HG02884 (cell line): ENCODE measurements at regions not wholly inside any gene's neighbourhood (a gene's known extent, or its start where the extent isn't known, plus 50 kb on each side); places are given as distances from the start of the nearest gene placed in this dataset.

Source experiments
- ATAC-seq: cut with Tn5 transposase; IDR thresholded peaks from one replicate; pipeline ENCODE4 v1.9.1; 2021; ENCODE audit warnings: mild to moderate bottlenecking, moderate library complexity; ENCODE audit not compliant: unreplicated experiment

GRCh38 chr17:77320044-77320440, 179.3 kb downstream of the SEC14L1 start:
- ATAC-seq = no peak

- no peak for ATAC-seq
Observed at GRCh38 chr17:77320485-77321256, 179.9 kb downstream of the SEC14L1 start.

GRCh38 chr17:77321649-77322513, 181.1 kb downstream of the SEC14L1 start:
- no peak for ATAC-seq

GRCh38 chr17:77322514-77323412, 182.0 kb downstream of the SEC14L1 start:
- no peak for ATAC-seq

GRCh38 chr17:77323413-77324171, 182.8 kb downstream of the SEC14L1 start:
- ATAC-seq = no peak

- no peak for ATAC-seq
Observed at GRCh38 chr17:77324227-77324626, 183.5 kb downstream of the SEC14L1 start.

GRCh38 chr17:77325577-77326075, 184.9 kb downstream of the SEC14L1 start:
- ATAC-seq = peak; percentile 8

GRCh38 chr17:77326076-77326591, 185.4 kb downstream of the SEC14L1 start:
- ATAC-seq = no peak

GRCh38 chr17:77326636-77327035, 185.9 kb downstream of the SEC14L1 start:
- ATAC-seq = no peak

GRCh38 chr17:77327181-77327565, 186.4 kb downstream of the SEC14L1 start:
- no peak for ATAC-seq

- no peak for ATAC-seq
Observed at GRCh38 chr17:77327566-77328464, 187.0 kb downstream of the SEC14L1 start.

GRCh38 chr17:77328823-77329740, 188.3 kb downstream of the SEC14L1 start:
- ATAC-seq = no peak

- no peak for ATAC-seq
Observed at GRCh38 chr17:77329741-77330531, 189.2 kb downstream of the SEC14L1 start.

GRCh38 chr17:77330602-77331081, 189.9 kb downstream of the SEC14L1 start:
- ATAC-seq = no peak

- ATAC-seq = peak; percentile 63
Observed at GRCh38 chr17:77331301-77331864, 190.6 kb downstream of the SEC14L1 start.
